HepG2 (cell line): ENCODE measurements at regions not wholly inside any gene's neighbourhood (a gene's known extent, or its start where the extent isn't known, plus 50 kb on each side); places are given as distances from the start of the nearest gene placed in this dataset.

Source experiments
- ATAC-seq: fragments of 200-7000 bp; cut with Tn5 transposase; 3 replicates; pipeline ENCODE4 v1.9.1; 2020; ENCODE audit warnings: mild to moderate bottlenecking, moderate library complexity
- BruUV-seq: library from RNA; stranded (reverse); fragments of 400-500 nt; replicated peaks from 2 replicates; lab custom pipeline; 2021; lab: Mats Ljungman, UMichigan
- CTCF ChIA-PET: fragments of 300-600 bp; formaldehyde crosslinking; extraction: SDS; loops from one replicate; lab custom pipeline; 2021; ENCODE audit warnings: low total read pairs, inconsistent platforms, low intra/inter-chr PET ratio; lab: Yijun Ruan, JAX
- POLR2A ChIA-PET: fragments of 350-600 bp; sonication (Branson Sonifier 250); formaldehyde crosslinking; loops from one replicate; lab custom pipeline; 2020; ENCODE audit warnings: antibody characterized with exemption, inconsistent platforms; lab: Yijun Ruan, JAX
- DNase-seq: peaks from one replicate; pipeline ENCODE4 v3.0.0-alpha.2; 2015; ENCODE audit warnings: low spot score
- FAIRE-seq: peaks from 3 replicates; lab custom pipeline; 2011; peaks lifted over from hg19 to GRCh38; lab: Jason Lieb, UNC
- H2AFZ ChIP-seq: one replicate; pipeline ENCODE4 v1.6.1; 2011; ENCODE audit warnings: low read length, inconsistent platforms
- H3K27ac ChIP-seq: fragments of 300-600 bp; 3 replicates; pipeline ENCODE4 v1.8.0; 2011; ENCODE audit warnings: mixed run types, mild to moderate bottlenecking, mixed read lengths, low read length, inconsistent platforms; ENCODE audit not compliant: insufficient read depth; ENCODE audit errors: extremely low read length
- H3K27me3 ChIP-seq, 2 experiments: fragments of 200-600 bp in 1 of 2; 2 replicates in 1 of 2; 3 replicates in 1 of 2; pipeline versions ENCODE4 v1.6.0 to v1.8.0; 2011; ENCODE audit warnings: low read length in 2 of 2, mild to moderate bottlenecking in 2 of 2, moderate library complexity in 2 of 2, inconsistent platforms in 1 of 2; ENCODE audit not compliant: insufficient read depth in 2 of 2, control insufficient read depth in 1 of 2
- H3K36me3 ChIP-seq, 2 experiments: fragments of 200-600 bp in 1 of 2; replicated peaks in 1 of 2; 2 replicates in 1 of 2; 3 replicates in 1 of 2; pipeline versions ENCODE4 v1.5.1 to v1.8.0; 2011; ENCODE audit warnings: low read length in 2 of 2, inconsistent platforms in 1 of 2; ENCODE audit not compliant: insufficient read depth in 2 of 2, control insufficient read depth in 1 of 2
- H3K4me1 ChIP-seq: 2 replicates; pipeline ENCODE4 v1.5.1; 2012; ENCODE audit warnings: low read length, inconsistent platforms; ENCODE audit not compliant: insufficient read depth
- H3K4me2 ChIP-seq: 2 replicates; pipeline ENCODE4 v1.6.0; 2011; ENCODE audit warnings: low read depth, low read length, inconsistent platforms
- H3K4me3 ChIP-seq, 3 experiments: fragments of 200-600 bp in 1 of 3; sonication (generic), shearing (Covaris generic) in 1 of 3; replicated peaks in 1 of 3; 2 replicates each; pipeline ENCODE4 v1.5.1; 2011 to 2016; ENCODE audit warnings: low read length in 3 of 3, inconsistent platforms in 2 of 3, low read depth in 2 of 3, mild to moderate bottlenecking in 2 of 3, control low read depth in 1 of 3, mixed read lengths in 1 of 3; ENCODE audit not compliant: insufficient read depth in 1 of 3
- H3K79me2 ChIP-seq: one replicate; pipeline ENCODE4 v1.6.1; 2011; ENCODE audit warnings: low read length, inconsistent platforms; ENCODE audit not compliant: insufficient read depth
- H3K9ac ChIP-seq: 2 replicates; pipeline ENCODE4 v1.6.0; 2011; ENCODE audit warnings: mild to moderate bottlenecking, low read depth, low read length, inconsistent platforms; ENCODE audit not compliant: insufficient read depth
- H3K9me3 ChIP-seq: 2 replicates; pipeline ENCODE4 v1.5.1; 2012; ENCODE audit warnings: mild to moderate bottlenecking, low read length
- H4K20me1 ChIP-seq: 2 replicates; pipeline ENCODE4 v1.6.0; 2011; ENCODE audit warnings: inconsistent platforms, mild to moderate bottlenecking, low read length, moderate library complexity; ENCODE audit not compliant: insufficient read depth
- ARNT2 ChIP-seq: sonication (generic); formaldehyde crosslinking; IDR thresholded peaks from 2 replicates; pipeline ENCODE4 v1.8.0; 2022; ENCODE audit warnings: mild to moderate bottlenecking, low read depth, missing genetic modification reagents, moderate library complexity
- ZNF781 ChIP-seq: sonication (generic); formaldehyde crosslinking; IDR thresholded peaks from 2 replicates; pipeline ENCODE4 v1.5.1; 2020; ENCODE audit warnings: borderline replicate concordance, mild to moderate bottlenecking, missing genetic modification reagents; ENCODE audit errors: not compliant biosample characterization
- WGBS: methylation state at CpG from one replicate; pipeline ENCODE4 v1.1.6; 2017; ENCODE audit warnings: low lambda C conversion rate; 5-methylcytosine and 5-hydroxymethylcytosine counted together
- in situ Hi-C: cut with HindIII; loops from 2 replicates; pipeline ENCODE4 v1.10.0; 2017; ENCODE audit warnings: low pct_unique_long_range_greater_than_20kb; ENCODE audit not compliant: extremely low pct_ligation_motif_present
- intact Hi-C: fragments of 100-400 bp; cut with micrococcal nuclease; formaldehyde crosslinking; loops from one replicate; pipeline ENCODE4 v1.10.0; 2022; ENCODE audit not compliant: unreplicated experiment
- TF ChIP-seq, protein P1 (sequence below): sonication (generic); formaldehyde crosslinking; IDR thresholded peaks from 2 replicates; pipeline ENCODE4 v1.8.1; 2023; ENCODE audit warnings: mild to moderate bottlenecking, missing genetic modification reagents
- TF ChIP-seq, protein P2 (sequence below): sonication (generic); formaldehyde crosslinking; IDR thresholded peaks from 2 replicates; pipeline ENCODE4 v1.8.0; 2022; ENCODE audit warnings: mild to moderate bottlenecking, missing genetic modification reagents; ENCODE audit not compliant: insufficient replicate concordance

GRCh38 chr7:119900996-119901672, 371.8 kb upstream of the KCND2 start:
- no peak for DNase-seq
- in situ Hi-C loops, result no loop called here
- H4K20me1 ChIP-seq, result no peaks in the 10 kb centered on the region
- ATAC-seq, result no peak
- no peak overlapping the region for H3K27ac ChIP-seq
- H3K4me1 ChIP-seq, result no peaks in the 10 kb centered on the region
- H3K9ac ChIP-seq, result no peak overlapping the region
- intact Hi-C loops, result no loop called here
- 40% methylated on average over 1 of the region's 5 CpGs for WGBS
- H3K4me3 ChIP-seq, result no peak overlapping the region
- no peaks in the 10 kb centered on the region for H3K27me3 ChIP-seq
- FAIRE-seq, result no peak
- no peaks in the 10 kb centered on the region for H3K79me2 ChIP-seq
- POLR2A ChIA-PET, result no interaction called here
- no peak overlapping the region for H2AFZ ChIP-seq
- CTCF ChIA-PET, result no interaction called here
- no TSS peak for BruUV-seq
- no peak overlapping the region for H3K4me2 ChIP-seq
- TF ChIP-seq, protein P1, sequence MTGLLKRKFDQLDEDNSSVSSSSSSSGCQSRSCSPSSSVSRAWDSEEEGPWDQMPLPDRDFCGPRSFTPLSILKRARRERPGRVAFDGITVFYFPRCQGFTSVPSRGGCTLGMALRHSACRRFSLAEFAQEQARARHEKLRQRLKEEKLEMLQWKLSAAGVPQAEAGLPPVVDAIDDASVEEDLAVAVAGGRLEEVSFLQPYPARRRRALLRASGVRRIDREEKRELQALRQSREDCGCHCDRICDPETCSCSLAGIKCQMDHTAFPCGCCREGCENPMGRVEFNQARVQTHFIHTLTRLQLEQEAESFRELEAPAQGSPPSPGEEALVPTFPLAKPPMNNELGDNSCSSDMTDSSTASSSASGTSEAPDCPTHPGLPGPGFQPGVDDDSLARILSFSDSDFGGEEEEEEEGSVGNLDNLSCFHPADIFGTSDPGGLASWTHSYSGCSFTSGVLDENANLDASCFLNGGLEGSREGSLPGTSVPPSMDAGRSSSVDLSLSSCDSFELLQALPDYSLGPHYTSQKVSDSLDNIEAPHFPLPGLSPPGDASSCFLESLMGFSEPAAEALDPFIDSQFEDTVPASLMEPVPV, result no peak
- TF ChIP-seq ARNT2 (CRISPR knock-in tag) (no peak), ZNF781 (CRISPR knock-in tag) (no peak)
- TF ChIP-seq, protein P2, sequence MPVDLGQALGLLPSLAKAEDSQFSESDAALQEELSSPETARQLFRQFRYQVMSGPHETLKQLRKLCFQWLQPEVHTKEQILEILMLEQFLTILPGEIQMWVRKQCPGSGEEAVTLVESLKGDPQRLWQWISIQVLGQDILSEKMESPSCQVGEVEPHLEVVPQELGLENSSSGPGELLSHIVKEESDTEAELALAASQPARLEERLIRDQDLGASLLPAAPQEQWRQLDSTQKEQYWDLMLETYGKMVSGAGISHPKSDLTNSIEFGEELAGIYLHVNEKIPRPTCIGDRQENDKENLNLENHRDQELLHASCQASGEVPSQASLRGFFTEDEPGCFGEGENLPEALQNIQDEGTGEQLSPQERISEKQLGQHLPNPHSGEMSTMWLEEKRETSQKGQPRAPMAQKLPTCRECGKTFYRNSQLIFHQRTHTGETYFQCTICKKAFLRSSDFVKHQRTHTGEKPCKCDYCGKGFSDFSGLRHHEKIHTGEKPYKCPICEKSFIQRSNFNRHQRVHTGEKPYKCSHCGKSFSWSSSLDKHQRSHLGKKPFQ (CRISPR knock-in tag), result no peak
- TF ChIP-seq, all 625 proteins: peak for 0
- H3K36me3 ChIP-seq, result no peaks in the 10 kb centered on the region
- no peaks in the 10 kb centered on the region for H3K9me3 ChIP-seq
